GM21723 (cell line): ENCODE measurements at regions not wholly inside any gene's neighbourhood (a gene's known extent, or its start where the extent isn't known, plus 50 kb on each side); places are given as distances from the start of the nearest gene placed in this dataset.
A peak's percentile ranks its signal among the peaks of the same experiment; 100 is the strongest.

Source experiments
- ATAC-seq: cut with Tn5 transposase; IDR thresholded peaks from one replicate; pipeline ENCODE4 v1.9.1; 2021; ENCODE audit warnings: mild to moderate bottlenecking, moderate library complexity; ENCODE audit not compliant: unreplicated experiment

DNA sequence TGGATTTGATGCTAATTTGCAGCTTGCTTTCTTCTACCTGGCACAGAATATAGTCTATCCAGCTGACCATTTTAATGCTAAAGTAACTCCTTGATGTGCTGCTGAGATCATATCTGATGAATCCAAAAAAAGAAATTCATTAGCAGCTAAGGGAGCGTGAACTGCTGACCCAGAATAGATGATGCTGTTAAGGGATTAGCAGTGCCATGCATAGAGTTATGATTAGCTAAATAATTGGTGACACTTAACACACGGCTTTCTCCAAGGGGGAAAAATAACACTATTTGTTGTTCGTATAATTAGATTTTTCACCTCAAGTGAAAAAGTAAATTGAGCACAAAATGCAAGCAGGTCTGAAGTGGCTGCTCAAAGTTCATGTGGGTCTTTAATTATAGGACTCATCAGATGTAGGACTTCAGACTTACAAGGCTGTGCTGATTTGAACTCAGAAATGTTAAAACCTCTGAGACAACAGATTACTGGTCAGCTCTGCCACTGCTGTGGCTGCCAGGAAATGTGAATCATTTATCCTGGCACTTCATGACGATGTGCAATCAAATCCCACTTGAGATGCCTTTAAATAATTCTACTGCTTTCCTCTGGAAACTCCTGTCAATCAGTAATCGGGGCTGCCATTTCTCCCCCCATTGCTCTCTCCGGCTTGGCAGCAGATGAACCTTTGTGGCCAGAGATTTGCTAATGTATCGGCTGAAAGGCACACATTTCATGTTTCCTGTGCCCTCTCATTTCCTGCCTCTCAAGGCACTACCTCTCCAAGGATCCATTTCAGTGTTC is 291.6 kb upstream of the C9orf72 start:
- ATAC-seq, result no peak

DNA sequence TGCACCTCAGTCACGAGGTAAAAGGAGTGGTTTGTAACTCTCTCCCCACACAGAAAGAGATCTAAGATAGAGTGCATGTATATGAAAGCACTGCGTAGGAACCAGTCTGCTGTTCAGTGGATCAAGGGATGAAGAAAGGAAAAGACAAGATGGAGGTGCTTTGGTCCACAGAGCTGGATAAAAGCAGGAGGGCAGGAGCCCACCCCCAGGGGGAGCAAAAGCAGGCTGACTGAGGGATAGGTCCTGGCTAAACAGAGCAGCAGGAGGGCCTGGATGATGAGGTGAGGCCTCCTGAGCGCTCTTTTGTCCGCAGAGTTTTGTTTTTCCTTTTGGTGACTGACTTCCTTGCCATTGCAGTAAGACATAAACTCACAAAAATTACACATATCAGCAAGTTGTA is 293.5 kb upstream of the C9orf72 start:
- ATAC-seq, result no peak

DNA sequence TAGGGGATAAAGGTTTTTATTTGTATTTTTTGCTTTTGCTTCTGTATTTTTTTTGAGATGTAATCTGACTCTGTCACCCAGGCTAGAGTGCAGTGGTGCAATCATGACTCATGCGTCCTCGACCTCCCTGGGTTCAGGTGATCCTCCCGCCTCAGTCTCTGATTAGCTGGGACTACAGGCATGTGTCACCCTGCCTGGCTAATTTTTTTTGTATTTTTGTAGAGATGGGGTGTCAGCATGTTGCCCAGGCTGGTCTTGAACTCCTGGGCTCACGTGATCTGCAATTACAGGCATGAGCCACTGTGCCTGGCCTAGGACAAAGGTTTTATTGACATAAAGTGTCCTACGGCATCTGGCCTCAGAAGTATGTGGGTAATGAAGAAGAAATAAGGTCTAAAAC is 297.1 kb upstream of the C9orf72 start:
- no peak for ATAC-seq

DNA sequence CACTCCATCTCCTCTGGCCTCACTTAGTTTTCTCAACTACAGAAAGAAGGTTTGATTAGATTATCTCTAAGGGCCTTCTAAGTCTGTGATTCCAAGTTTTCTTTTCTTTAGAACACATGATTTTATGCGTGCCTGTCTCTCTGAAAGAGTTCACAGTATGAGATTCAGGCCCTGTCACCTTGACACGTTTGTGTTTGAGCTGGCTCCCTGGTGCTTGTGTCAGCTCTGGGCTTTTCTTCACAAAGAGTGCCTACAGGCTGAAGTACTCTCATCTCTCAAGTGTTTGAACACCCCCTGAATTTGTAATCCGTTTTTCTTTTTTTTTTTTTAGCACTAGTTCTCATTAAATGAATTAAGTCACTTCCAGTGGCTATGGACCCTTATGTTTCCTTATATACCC is 306.9 kb upstream of the C9orf72 start:
- no peak for ATAC-seq

DNA sequence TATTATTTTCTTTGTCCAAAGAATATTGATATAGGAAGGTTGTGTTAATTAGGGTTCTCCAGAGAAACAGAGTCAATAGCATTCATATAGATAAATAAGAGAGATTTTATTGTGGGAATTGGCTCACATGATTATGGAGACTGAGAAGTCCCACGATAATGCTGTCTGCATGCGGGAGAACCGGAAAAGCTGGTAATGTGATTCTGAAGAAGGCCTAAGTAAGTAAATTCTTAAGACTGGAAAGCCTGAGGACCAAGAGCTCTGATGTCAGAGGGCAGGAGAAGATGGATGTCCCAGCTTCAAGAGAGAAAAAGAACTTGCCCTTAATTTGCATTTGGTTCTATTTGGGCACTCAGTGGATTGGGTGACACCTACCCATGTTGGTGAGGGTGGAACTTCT is 307.4 kb upstream of the C9orf72 start:
- ATAC-seq, result no peak

DNA sequence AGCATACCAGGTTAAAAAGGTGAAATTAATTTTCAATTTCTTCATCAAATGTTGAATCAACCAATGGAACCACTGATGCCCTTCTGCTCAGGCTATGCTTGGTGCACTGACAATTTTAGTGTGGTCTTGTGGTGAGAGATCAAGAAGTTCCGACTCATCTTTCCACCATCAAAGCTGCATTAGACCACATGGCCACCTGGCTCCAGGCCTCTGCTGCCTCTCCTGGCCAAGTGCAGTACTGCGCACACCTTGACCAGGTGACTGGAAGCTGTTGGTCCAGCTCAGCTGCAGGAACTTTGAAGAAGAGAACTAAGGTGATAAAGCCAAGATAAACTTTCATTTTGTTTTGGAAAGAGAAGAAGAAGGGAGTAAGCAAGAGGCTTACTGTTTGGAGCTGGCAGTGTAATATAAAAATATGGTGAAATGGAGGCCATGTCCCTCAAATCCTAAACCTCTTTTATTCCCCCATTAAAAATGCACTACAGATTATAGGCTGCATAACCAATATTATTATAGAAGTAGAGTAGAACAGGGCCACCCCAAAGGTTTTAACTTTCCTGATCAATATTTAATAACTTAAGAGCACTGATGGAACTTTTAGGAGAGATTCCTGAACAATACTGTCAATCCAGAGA is 315.5 kb upstream of the C9orf72 start:
- ATAC-seq, result peak; percentile 99

DNA sequence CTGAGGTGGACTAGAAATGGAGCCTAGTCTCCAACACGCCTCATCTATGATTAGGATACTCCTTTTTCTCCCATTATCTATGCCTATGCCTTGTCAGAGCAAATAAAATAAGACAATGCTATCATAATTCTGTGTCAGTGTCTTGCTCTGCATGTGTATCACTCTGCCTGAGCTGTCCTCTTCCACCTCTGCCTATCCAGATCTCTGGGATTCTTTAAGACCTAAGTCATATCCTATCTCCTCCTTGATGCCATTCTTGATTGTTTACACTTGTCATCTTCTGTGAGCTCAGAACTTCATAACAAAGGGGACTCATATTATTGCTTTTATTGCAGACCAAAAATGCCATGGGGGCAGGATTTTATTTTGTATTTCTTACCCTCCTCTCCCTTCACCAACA is 351.2 kb upstream of the C9orf72 start:
- no peak for ATAC-seq

DNA sequence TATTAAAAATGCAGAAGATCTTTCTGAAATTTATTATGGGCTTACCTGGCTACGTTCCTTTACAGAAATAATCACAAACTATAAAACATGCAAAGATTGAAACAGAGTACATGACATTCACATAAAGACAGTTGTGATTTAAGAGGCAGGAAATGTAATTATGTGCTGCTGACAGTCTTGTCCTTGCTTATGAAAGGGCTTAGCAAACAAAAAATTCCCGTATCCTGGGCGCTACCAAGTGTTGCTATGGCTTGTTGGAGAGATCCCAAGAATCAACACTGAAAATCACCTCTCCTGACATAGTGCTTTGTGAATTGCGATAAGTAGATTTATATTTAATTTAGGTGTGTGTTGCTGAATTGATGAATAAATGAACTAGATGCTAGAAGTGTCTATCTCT is 352.5 kb upstream of the C9orf72 start:
- no peak for ATAC-seq

DNA sequence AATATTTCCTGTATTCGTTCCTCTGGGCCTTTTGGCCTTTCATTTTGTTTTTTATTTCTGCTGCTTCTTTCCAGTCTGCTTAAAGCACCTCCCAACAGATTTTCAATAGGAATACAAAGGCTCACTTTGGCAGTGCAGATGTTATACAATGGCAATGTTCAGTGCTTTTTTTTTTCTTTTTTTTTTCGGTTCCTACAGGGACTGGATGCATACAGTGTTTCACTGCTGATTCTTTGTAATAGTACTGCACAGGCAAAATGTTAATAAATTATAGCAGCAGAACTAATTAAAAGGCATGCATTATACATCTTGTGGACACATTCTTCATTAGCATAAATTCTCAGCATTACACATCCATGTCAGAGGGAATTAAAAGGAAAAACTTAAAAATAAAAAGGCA is 356.6 kb upstream of the C9orf72 start:
- no peak for ATAC-seq

DNA sequence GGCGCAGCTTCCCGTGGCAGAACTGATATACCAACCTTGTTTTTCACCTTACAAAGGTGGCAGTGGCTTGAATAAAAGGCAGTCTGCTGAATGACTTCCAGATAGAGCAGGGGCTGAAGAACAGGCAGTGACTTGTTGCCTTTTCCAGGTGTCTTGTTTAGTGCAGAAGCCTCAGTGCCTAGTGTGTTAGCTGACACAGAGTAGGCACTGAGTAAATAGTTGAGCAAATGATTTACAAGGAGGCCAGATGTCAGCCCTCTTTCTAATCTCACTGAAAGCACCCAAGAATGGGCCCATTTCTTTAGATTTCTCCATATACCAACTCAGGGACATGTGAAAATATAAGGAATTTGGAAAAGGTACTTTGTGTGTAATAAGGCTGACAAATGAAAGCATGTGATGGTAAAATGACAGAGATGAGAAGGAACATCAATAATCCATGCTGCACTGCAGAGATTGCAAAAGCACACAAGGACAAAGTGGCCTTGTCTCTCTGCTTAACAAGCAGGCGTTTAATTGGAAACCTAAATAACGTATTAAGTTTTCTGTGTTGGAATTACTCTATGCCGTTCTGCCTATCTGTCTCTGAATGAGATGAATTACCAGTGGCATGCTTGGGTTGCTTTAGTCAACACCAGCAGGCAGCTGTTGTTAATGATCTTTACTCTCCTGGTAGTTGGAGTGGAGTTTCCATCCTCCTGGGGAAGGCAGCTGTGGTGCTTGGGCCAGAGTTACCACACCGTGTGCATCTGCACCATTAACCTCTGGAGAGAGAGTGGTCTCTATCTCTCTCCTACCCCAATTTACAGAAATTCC is 360.1 kb upstream of the C9orf72 start:
- ATAC-seq, result no peak

DNA sequence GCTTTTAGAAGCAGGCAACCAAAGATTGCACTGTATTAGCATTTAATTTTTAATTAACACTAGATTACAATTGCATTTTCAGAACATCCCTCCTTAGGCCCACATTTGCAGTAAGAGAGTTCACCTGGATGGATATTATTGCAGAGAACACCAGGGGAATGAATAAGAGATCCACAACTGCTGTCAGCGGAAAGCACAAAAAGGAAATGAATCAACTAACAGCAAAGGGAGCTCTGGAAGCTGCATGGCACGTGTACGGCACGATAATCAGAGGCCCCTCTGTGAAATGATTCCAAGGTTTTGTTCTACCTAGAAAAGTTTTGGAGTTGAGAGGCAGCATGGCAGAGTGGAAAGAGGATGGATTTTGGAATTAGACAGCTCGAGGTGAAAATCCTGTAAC is 361.2 kb upstream of the C9orf72 start:
- ATAC-seq, result no peak

DNA sequence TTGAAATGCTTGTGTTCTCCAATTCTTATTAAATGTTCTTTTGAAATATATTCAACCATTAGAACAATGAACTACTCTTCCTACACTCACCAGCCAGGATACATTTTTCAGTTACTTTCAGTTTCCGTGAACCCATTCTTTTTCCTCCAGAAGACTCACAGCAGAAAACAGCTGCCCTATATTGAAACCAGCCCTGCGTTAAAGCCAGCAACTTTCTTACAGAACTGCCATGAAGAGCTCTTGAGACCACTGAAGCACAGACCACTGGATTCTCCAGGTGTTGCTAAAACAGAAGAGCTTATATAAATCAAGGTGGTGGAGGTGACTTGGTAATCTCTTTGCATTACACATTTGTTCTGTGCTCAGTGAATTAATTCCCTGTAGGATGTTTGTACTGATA is 365.9 kb upstream of the C9orf72 start:
- no peak for ATAC-seq

DNA sequence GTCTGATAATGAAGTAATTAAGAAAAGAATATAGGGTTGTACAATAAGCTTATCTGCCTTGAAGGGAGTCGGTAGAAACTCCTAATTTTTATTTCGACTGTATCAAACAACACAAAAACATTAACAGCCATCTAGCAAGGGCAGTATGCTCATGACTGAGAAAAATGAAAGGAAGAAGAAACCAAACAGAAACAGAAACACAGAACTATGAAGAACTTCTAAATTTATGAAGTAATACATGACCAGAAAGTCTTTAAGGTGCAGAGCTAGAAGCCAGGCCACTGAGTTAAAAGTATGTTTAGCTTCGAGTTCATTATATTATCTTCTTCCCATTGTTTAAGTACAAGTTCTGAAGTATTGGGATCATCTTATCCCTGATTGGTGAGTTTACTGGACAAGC is 367.3 kb upstream of the C9orf72 start:
- no peak for ATAC-seq

DNA sequence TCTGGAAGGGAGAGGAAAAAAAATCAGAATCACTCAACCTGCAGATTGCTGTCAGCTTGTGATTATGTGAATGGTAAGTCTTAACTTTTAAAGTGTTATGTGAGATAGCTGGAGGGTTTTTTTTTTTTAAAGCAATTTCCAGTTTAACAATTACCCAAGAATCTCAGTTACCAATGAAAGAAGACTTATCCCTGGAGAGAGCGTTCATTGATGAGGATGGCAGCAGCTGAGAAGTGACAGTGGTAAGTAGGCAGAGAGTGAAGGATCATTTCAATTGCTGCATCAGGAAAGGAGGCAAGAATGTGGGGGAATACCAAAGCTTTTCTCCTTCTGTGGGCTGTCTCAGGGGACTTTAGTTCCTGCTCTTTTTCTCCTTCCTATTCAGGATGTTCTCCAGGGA is 370.2 kb upstream of the C9orf72 start:
- ATAC-seq, result no peak

DNA sequence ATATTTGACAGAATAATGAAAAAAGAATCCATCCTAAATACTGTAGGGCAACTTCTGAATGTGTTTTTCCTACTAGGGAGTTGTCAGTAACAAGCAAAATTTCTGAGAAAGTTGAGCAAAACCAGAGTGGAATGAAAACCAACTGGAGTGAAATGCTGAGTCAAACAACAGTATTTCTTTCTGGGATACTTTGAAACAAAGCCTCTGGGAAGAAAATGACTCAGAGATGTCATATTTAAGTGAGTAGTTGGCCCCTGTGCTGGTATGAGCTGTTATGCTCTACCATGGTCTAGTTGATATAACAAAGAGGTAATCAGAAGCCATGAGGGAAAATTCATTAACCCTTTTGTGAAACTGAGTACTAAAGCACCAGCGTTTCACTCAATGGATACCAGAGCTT is 372.1 kb upstream of the C9orf72 start:
- no peak for ATAC-seq

DNA sequence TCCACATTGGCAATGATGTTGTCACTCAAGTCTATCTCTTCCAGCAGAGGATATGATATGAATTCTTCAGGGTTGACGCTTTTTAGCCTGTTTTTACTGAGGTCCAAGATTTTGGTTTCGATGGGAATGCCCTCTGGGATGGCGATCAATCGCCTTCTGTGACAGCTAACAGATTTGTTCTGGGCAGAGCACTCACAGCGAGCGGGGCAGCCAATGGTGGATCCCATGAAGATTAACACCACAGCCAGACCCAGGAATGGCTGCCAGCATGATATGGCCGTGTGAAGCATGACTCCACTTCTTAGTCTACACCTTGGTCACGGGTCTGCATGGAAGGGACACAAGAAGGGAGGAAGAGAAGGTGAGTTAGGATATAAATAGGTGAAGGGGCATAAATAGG is 377.1 kb upstream of the C9orf72 start:
- no peak for ATAC-seq

DNA sequence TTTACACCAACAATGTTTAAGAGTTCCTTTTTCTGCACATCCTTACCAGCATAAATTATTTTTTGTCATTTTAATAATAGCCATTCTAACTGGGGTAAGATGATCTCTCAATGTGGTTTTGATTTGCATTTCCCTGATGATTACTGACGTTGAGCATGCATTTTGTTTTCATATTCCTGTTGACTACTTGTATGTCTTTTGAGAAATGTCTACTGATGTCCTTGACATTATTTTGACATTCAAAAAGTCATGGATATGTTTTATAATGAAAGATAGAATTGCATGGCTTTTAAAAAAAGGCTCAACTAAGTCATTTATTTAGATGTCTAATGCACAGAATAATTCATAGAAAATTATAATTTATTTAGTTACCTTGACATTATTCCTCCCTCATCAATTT is 381.6 kb upstream of the C9orf72 start:
- ATAC-seq, result no peak

DNA sequence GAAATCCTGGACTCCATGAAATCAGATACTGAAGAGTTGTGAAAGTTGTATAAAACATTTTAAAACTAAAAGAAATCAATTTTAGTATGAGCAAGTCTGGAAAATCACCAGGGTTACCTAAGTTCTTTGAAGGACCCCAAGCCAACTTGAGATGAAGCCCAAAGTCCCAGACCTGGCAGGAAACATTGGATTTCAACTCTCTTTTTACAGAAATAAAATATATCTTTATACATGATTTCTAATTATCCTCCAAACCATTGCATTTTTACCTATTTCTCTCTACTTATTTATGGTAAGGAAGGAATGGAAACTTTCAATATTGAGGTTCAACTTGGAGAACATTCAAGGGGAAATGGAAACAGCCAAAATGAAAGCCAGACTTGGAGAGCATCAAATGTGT is 390.6 kb upstream of the C9orf72 start:
- no peak for ATAC-seq

DNA sequence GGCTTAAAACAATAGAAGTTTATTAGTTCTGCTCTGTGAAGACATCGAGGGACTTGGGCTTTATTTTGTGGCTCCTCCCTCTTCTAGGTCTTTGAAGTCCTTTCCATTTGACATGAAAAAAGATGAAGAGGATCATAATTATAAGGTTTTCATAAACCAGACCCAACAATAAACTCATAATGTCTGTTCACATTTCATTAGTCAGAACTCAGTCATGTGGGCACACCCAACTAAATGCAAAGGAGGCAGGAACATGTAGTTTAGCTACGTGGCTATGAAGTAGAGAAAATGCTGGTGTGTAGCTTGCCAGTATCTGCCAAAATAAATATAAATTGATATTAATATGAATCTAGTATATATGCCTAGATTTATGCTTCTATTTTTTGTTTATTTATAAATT is 393.9 kb upstream of the C9orf72 start:
- ATAC-seq, result no peak

DNA sequence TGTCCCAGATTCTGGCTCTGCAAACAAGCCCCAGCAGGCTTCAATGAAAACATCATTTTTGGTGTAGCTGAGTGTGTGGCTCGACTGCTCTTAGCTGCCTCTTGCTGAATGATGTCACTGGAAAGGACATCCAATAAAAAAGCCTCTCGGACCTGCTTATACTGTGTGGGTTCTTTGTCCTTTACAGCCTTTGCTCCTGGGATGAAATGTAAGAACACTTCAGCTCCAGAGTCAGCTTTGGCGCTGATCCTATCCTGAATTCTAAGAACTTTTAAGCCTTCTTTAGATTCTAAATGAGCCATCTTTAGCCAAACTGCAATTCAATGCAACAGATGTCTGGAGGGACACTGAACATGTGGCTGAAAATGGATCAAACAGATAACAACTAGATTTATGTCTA is 404.6 kb upstream of the C9orf72 start:
- no peak for ATAC-seq

DNA sequence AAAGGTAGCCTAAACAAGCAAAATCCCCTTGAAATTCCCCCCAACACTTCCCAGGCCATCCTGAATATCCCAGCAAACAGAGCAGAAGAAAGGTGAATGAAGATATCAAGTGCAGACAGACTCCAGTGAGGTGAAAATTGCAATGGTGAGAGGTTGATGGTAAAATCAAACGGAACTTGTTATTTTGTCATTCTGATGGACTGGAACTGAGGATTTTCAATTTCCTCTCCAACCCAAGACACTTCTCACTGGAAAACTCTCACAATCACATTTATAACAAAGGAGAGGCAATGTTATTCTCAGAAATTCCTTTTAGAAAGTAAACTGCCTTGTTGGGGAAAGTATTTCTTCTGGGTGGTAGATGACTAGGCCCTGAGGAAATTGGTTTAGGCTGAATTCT is 412.4 kb upstream of the C9orf72 start:
- ATAC-seq, result no peak

DNA sequence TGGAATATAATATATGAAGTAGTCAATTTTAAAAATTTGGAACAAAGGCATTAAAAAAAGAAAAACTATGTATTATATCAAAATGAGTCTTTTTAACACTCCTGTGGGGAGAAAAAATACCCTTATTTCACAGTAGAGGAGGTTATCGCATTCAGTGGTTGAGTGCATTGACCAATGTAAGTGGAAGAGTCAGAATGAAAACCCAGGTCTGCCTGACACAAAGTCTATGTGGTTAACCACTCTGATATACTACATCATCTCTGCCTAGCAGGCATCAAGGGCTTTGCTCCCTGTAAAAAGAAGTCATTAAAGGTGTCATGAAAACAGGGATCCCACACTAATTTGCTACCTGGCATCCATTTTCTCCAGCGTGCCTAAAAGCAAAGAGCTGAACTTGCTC is 417.2 kb upstream of the C9orf72 start:
- ATAC-seq, result peak; percentile 90
